MCF 10A (cell line): ENCODE measurements at regions not wholly inside any gene's neighbourhood (a gene's known extent, or its start where the extent isn't known, plus 50 kb on each side); places are given as distances from the start of the nearest gene placed in this dataset.

Source experiments
- BruUV-seq: library from RNA; stranded (reverse); fragments of 400-500 nt; replicated peaks from 2 replicates; lab custom pipeline; 2021; lab: Mats Ljungman, UMichigan
- CTCF ChIA-PET: fragments of 300-600 bp; sonication (Branson Sonifier 250); formaldehyde crosslinking; extraction: SDS; loops from one replicate; lab custom pipeline; 2021; ENCODE audit warnings: antibody characterized with exemption, inconsistent platforms; lab: Yijun Ruan, JAX
- POLR2A ChIA-PET: fragments of 300-600, 350-650 bp; sonication (Branson Sonifier 250); formaldehyde crosslinking; extraction: SDS; loops from one replicate; lab custom pipeline; 2020; ENCODE audit warnings: antibody characterized with exemption, inconsistent platforms; lab: Yijun Ruan, JAX
- DNase-seq: peaks from one replicate; pipeline ENCODE4 v3.0.0-alpha.2; 2018; ENCODE audit not compliant: unreplicated experiment
- H3K27ac Mint-ChIP-seq: one replicate; pipeline ENCODE4 v1.8.0; 2022; ENCODE audit warnings: mild to moderate bottlenecking, low read depth, mixed read lengths; ENCODE audit not compliant: unreplicated experiment
- H3K27me3 Mint-ChIP-seq: one replicate; pipeline ENCODE4 v1.8.0; 2022; ENCODE audit warnings: mixed read lengths; ENCODE audit not compliant: insufficient read depth, unreplicated experiment
- H3K36me3 Mint-ChIP-seq: one replicate; pipeline ENCODE4 v1.8.0; 2022; ENCODE audit warnings: mild to moderate bottlenecking, moderate library complexity, mixed read lengths; ENCODE audit not compliant: insufficient read depth, unreplicated experiment
- H3K4me1 Mint-ChIP-seq: one replicate; pipeline ENCODE4 v1.8.0; 2022; ENCODE audit warnings: mixed read lengths; ENCODE audit not compliant: insufficient read depth, unreplicated experiment
- H3K4me3 Mint-ChIP-seq: one replicate; pipeline ENCODE4 v1.8.0; 2022; ENCODE audit warnings: mild to moderate bottlenecking, moderate library complexity, mixed read lengths; ENCODE audit not compliant: unreplicated experiment
- H3K9me3 Mint-ChIP-seq: one replicate; pipeline ENCODE4 v1.8.0; 2022; ENCODE audit warnings: mixed read lengths; ENCODE audit not compliant: unreplicated experiment
- intact Hi-C: fragments of 100-400 bp; cut with micrococcal nuclease; formaldehyde crosslinking; loops from 2 replicates; pipeline ENCODE4 v1.14.1; 2022
- TF ChIP-seq, protein P1 (sequence below): fragments of 200-600 bp; IDR thresholded peaks from one replicate; pipeline ENCODE4 v1.8.0; 2022; ENCODE audit warnings: antibody characterized with exemption, mild to moderate bottlenecking; ENCODE audit not compliant: unreplicated experiment

DNA sequence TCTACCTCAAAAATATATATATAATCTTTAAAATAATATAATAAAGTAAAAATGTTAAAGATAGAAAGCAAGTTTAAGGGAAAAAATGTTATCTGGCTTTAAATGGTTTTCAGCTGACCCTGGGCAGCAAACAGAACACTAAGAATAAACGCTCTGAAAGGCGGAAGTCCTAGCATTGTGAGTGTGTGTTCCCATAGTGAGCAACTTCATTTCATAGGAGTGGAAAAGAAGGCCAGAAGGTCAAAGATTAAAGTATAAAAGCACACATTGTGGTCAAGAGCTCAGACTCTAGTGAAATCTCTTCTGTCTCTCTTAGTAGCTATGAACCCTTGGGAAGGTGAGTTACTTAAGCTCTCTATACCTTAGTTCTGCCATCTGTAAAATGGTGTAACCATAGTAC, 374.4 kb downstream of the ENC1 start:
- no peak overlapping the region for H3K4me3 Mint-ChIP-seq
- DNase-seq: no peak
- BruUV-seq: no TSS peak
- CTCF ChIA-PET: no interaction called here
- H3K27me3 Mint-ChIP-seq: no peaks in the 10 kb centered on the region
- H3K27ac Mint-ChIP-seq: no peak overlapping the region
- no peaks in the 10 kb centered on the region for H3K36me3 Mint-ChIP-seq
- intact Hi-C loops: no loop called here
- POLR2A ChIA-PET: interaction anchor here (1.0 kb wide), 1 partner anchor 23 kb away, joined by 4 read pairs; no protein-coding TSS in a partner anchor
- TF ChIP-seq, protein P1, sequence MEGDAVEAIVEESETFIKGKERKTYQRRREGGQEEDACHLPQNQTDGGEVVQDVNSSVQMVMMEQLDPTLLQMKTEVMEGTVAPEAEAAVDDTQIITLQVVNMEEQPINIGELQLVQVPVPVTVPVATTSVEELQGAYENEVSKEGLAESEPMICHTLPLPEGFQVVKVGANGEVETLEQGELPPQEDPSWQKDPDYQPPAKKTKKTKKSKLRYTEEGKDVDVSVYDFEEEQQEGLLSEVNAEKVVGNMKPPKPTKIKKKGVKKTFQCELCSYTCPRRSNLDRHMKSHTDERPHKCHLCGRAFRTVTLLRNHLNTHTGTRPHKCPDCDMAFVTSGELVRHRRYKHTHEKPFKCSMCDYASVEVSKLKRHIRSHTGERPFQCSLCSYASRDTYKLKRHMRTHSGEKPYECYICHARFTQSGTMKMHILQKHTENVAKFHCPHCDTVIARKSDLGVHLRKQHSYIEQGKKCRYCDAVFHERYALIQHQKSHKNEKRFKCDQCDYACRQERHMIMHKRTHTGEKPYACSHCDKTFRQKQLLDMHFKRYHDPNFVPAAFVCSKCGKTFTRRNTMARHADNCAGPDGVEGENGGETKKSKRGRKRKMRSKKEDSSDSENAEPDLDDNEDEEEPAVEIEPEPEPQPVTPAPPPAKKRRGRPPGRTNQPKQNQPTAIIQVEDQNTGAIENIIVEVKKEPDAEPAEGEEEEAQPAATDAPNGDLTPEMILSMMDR: no peak
- H3K4me1 Mint-ChIP-seq: no peaks in the 10 kb centered on the region
- H3K9me3 Mint-ChIP-seq: no peaks in the 10 kb centered on the region

- no peaks in the 10 kb centered on the region for H3K36me3 Mint-ChIP-seq
These were observed 377.9 kb downstream of the ENC1 start for GRCh38 chr5:74262544-74263207.

DNA sequence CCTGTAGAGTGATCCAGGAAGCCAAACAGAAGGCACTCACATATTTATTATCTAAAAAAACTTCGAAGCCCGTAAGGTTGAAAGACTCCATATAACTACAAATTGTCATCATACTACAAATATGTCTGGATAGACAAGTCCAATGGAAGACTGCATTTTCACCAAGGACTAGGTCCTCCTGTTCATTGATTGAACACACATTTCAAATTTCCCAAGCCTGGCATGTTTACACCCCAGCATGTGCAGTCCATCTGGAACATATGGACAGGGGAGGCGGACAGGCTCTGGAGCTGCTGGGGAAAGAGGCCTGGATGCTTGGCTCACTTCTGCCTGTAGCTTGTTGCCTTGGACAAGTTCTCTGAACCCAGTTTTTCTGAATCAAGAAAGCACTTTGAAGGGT, 378.7 kb downstream of the ENC1 start:
- Mint-ChIP-seq H3K9me3 (no peaks in the 10 kb centered on the region), H3K4me1 (peaks cover 20% of the 10 kb centered on the region), H3K27ac (no peak overlapping the region), H3K4me3 (no peak overlapping the region), H3K36me3 (no peaks in the 10 kb centered on the region), H3K27me3 (no peaks in the 10 kb centered on the region)
- BruUV-seq: no TSS peak
- TF ChIP-seq, protein P1: no peak
- POLR2A ChIA-PET: interaction anchor here (1.2 kb wide), 1 partner anchor 9 kb away, joined by 3 read pairs; no protein-coding TSS in a partner anchor
- DNase-seq: no peak
- intact Hi-C loops: no loop called here
- CTCF ChIA-PET: interaction anchor here (0.9 to 1.1 kb wide), 2 partner anchors 32 to 380 kb away, joined by 3 read pairs; no protein-coding TSS in a partner anchor

More at GRCh38 chr5:74262544-74263207, 377.9 kb downstream of the ENC1 start:
- no peak for DNase-seq
- TF ChIP-seq, protein P1: no peak
- POLR2A ChIA-PET: interaction anchor here (1.2 kb wide), 1 partner anchor 8 kb away, joined by 3 read pairs; no protein-coding TSS in a partner anchor
- Mint-ChIP-seq H3K4me3 (no peak overlapping the region), H3K4me1 (peaks cover 12% of the 10 kb centered on the region), H3K27me3 (no peaks in the 10 kb centered on the region), H3K27ac (no peak overlapping the region), H3K9me3 (no peaks in the 10 kb centered on the region)
- CTCF ChIA-PET: interaction anchor here (0.6 to 1.1 kb wide), 3 partner anchors 33 to 379 kb away, joined by 3 read pairs; no protein-coding TSS in a partner anchor
- BruUV-seq: no TSS peak
- intact Hi-C loops: no loop called here

- ChIA-PET CTCF (interaction anchor here (0.9 to 1.1 kb wide), 2 partner anchors 32 to 380 kb away, joined by 3 read pairs; no protein-coding TSS in a partner anchor), POLR2A (no interaction called here)
- no peak for DNase-seq
- intact Hi-C loops: no loop called here
- TF ChIP-seq, protein P1: no peak
- Mint-ChIP-seq H3K27me3 (no peaks in the 10 kb centered on the region), H3K9me3 (no peaks in the 10 kb centered on the region), H3K27ac (no peak overlapping the region), H3K36me3 (no peaks in the 10 kb centered on the region), H3K4me1 (peaks cover 23% of the 10 kb centered on the region), H3K4me3 (no peak overlapping the region)
- no TSS peak for BruUV-seq
These were observed 379.1 kb downstream of the ENC1 start for GRCh38 chr5:74261421-74261820.
